Heart left ventricle (tissue), 16 donors: ENCODE measurements at regions not wholly inside any gene's neighbourhood (a gene's known extent, or its start where the extent isn't known, plus 50 kb on each side); places are given as distances from the start of the nearest gene placed in this dataset.

ENCODE experiments used
- ATAC-seq, 4 donors: fragments of 200-7000 bp; cut with Tn5 transposase; one replicate each; pipeline ENCODE4 v1.9.1; 2020 to 2022; ENCODE audit warnings: moderate library complexity in 4 of 4, mild to moderate bottlenecking in 3 of 4, moderate number of reproducible peaks in 1 of 4
- DNase-seq, 5 donors: peaks; one replicate each; pipeline ENCODE4 v3.0.0-alpha.2; 2020
- H3K27ac ChIP-seq, 12 donors: fragments of 200-600 bp; sonication (generic) in 4 of 12; one replicate each; pipeline versions ENCODE4 v1.5.0 to v1.8.0; 2016 to 2022; ENCODE audit warnings: mild to moderate bottlenecking in 2 of 12
- H3K27me3 ChIP-seq, 9 donors: fragments of 200-600 bp; sonication (generic) in 2 of 9; one replicate each; pipeline versions ENCODE4 v1.5.1 to v1.8.0; 2016 to 2022; ENCODE audit warnings: mild to moderate bottlenecking in 3 of 9
- H3K36me3 ChIP-seq, 9 donors: fragments of 200-600 bp; sonication (generic) in 2 of 9; one replicate each; pipeline versions ENCODE4 v1.5.0 to v1.8.0; 2018 to 2022; ENCODE audit warnings: mild to moderate bottlenecking in 2 of 9
- H3K4me1 ChIP-seq, 12 donors: fragments of 200-600 bp; sonication (generic) in 4 of 12; one replicate each; pipeline versions ENCODE4 v1.5.0 to v1.8.0; 2016 to 2022; ENCODE audit warnings: mild to moderate bottlenecking in 3 of 12
- H3K4me3 ChIP-seq, 12 donors: fragments of 200-600 bp; sonication (generic) in 4 of 12; one replicate each; pipeline versions ENCODE4 v1.5.0 to v1.8.0; 2017 to 2022; ENCODE audit warnings: mild to moderate bottlenecking in 9 of 12, moderate library complexity in 4 of 12
- H3K9me3 ChIP-seq, 12 donors: fragments of 200-600 bp; sonication (generic) in 4 of 12; one replicate each; pipeline versions ENCODE4 v1.5.0 to v1.8.0; 2016 to 2022; ENCODE audit warnings: mild to moderate bottlenecking in 1 of 12
- CTCF ChIP-seq, 12 donors: fragments of 200-600 bp; sonication (generic) in 4 of 12; IDR thresholded peaks; one replicate each; pipeline versions ENCODE4 v1.5.0 to v1.8.0; 2018 to 2022; ENCODE audit warnings: antibody characterized with exemption in 12 of 12, mild to moderate bottlenecking in 5 of 12
- POLR2A ChIP-seq, 2 donors: fragments of 450-650 bp; IDR thresholded peaks; one replicate each; pipeline ENCODE4 v1.6.1; 2017; ENCODE audit warnings: antibody characterized with exemption in 2 of 2, mild to moderate bottlenecking in 2 of 2, moderate library complexity in 2 of 2
- WGBS, 4 donors: extraction: QIAGEN DNeasy Blood & Tissue Kit in 2 of 4; methylation state at CpG; one replicate each; pipeline versions ENCODE4 v1.1.5 to v1.1.7; 2013 to 2018; 5-methylcytosine and 5-hydroxymethylcytosine counted together
- intact Hi-C, 10 donors: fragments of 100-400 bp; cut with DNase I; formaldehyde crosslinking; loops; one replicate each; pipeline versions ENCODE4 v1.11.1 to v1.14.2; 2022
- donor health status: ischemic (EF 13 %, LVEDD 7.1; RV severe dilation, severe dysfunction).
- donor health status: healthy with polysubstance abuse.
- donor health status: DM: no; HTN: yes; CAD: no.
- donor health status: DM: no; HTN: no; CAD: no.
- donor health status: ischemic (EF 25% LVEDD 6.9; RV normal size, moderate dysfunction).
- donor health status: ischemic (EF 25% LVEDD 5.7; RV mildly dilated, moderate dysfunction).
- donor health status: healthy.
- donor health status: DM: yes; HTN: yes; CAD: no.
- donor health status: ischemic (EF 35%, LVEDD 5.7; RV mildly dilated, moderate dysfunction).
- donor health status: nonischemic (EF 11% LVEDD 7.7; RV severe dilation, severe dysfunction).
- donor health status: DM: yes; HTN: yes; CAD: no.
- donor health status: PGD.
- donor health status: ischemic (EF 29% LVEDD 5.4; RV normal size, mild dysfunction).
- donor health status: nonischemic (EF 23%, LVEDD 6.1; RV moderate dilation, normal function).

GRCh38 chr6:158905277-158905676 is 86.1 kb upstream of the EZR start:
- no peak overlapping the region for H3K4me3 ChIP-seq
- WGBS, 4 donors: 84 to 95% (median 91%) methylated on average over 2 of the region's 2 CpGs
- ATAC-seq (no peak), DNase-seq (no peak)
- TF ChIP-seq CTCF (IDR thresholded peaks at IDR 0.05): no peak
- no peak for TF ChIP-seq POLR2A (IDR thresholded peaks at IDR 0.05)
- no peak overlapping the region for H3K27ac ChIP-seq
- no peaks in the 10 kb centered on the region for H3K4me1 ChIP-seq
- intact Hi-C loops: no loop called here
- no peaks in the 10 kb centered on the region for H3K36me3 ChIP-seq
- H3K27me3 ChIP-seq: peaks cover 0 to 5% (median 0%) of the 10 kb centered on the region in 9 donors
- H3K9me3 ChIP-seq: peaks cover 0 to 28% (median 12%) of the 10 kb centered on the region in 12 donors

- intact Hi-C loops: no loop called here
- H3K27ac ChIP-seq: no peak overlapping the region
- no peaks in the 10 kb centered on the region for H3K4me1 ChIP-seq
- H3K27me3 ChIP-seq: no peaks in the 10 kb centered on the region
- DNase-seq (no peak), ATAC-seq (no peak)
- WGBS, 4 donors: 77 to 83% (median 83%) methylated on average over 2 of the region's 2 CpGs
- H3K9me3 ChIP-seq: peaks cover 0 to 28% (median 12%) of the 10 kb centered on the region in 12 donors
- TF ChIP-seq POLR2A (IDR thresholded peaks at IDR 0.05) (no peak), CTCF (IDR thresholded peaks at IDR 0.05) (no peak)
- no peaks in the 10 kb centered on the region for H3K36me3 ChIP-seq
- no peak overlapping the region for H3K4me3 ChIP-seq
Measured at GRCh38 chr6:158903801-158904200, 84.6 kb upstream of the EZR start.

- DNase-seq: no peak
- peaks cover 0 to 19% (median 11%) of the 10 kb centered on the region in 12 donors for H3K9me3 ChIP-seq
- H3K4me1 ChIP-seq: no peaks in the 10 kb centered on the region
- intact Hi-C loops: no loop called here
- no peak overlapping the region for H3K4me3 ChIP-seq
- H3K27me3 ChIP-seq: no peaks in the 10 kb centered on the region
- ATAC-seq: no peak
- TF ChIP-seq POLR2A (IDR thresholded peaks at IDR 0.05): no peak
- no peaks in the 10 kb centered on the region for H3K36me3 ChIP-seq
- WGBS, 4 donors: 68 to 93% (median 88%) methylated on average over 3 to 4 of the region's 4 CpGs
- no peak overlapping the region for H3K27ac ChIP-seq
Measured at GRCh38 chr6:158900663-158901312, 81.6 kb upstream of the EZR start.

- Histone ChIP-seq H3K27ac (no peak overlapping the region), H3K9me3 (no peaks in the 10 kb centered on the region), H3K4me1 (no peaks in the 10 kb centered on the region), H3K27me3 (no peaks in the 10 kb centered on the region), H3K36me3 (no peaks in the 10 kb centered on the region), H3K4me3 (no peak overlapping the region)
- 84 to 96% (median 95%) methylated on average over 4 of the region's 4 CpGs for WGBS, 4 donors
- intact Hi-C loops: no loop called here
- ATAC-seq (no peak), DNase-seq (no peak)
- TF ChIP-seq CTCF (IDR thresholded peaks at IDR 0.05) (no peak), POLR2A (IDR thresholded peaks at IDR 0.05) (no peak)
Measured at GRCh38 chr6:158897236-158897635, 78.1 kb upstream of the EZR start.

- H3K27me3 ChIP-seq: no peaks in the 10 kb centered on the region
- no peaks in the 10 kb centered on the region for H3K36me3 ChIP-seq
- intact Hi-C loops: no loop called here
- 85 to 96% (median 92%) methylated on average over 5 of the region's 5 CpGs for WGBS, 4 donors
- no peak for TF ChIP-seq POLR2A (IDR thresholded peaks at IDR 0.05)
- TF ChIP-seq CTCF (IDR thresholded peaks at IDR 0.05): no peak
- DNase-seq: no peak
- no peaks in the 10 kb centered on the region for H3K4me1 ChIP-seq
- H3K4me3 ChIP-seq: no peak overlapping the region
- H3K27ac ChIP-seq: no peak overlapping the region
- no peaks in the 10 kb centered on the region for H3K9me3 ChIP-seq
- no peak for ATAC-seq
Measured at GRCh38 chr6:158895661-158896060, 76.5 kb upstream of the EZR start.
